Liver (tissue), 8 donors: ENCODE measurements at regions not wholly inside any gene's neighbourhood (a gene's known extent, or its start where the extent isn't known, plus 50 kb on each side); places are given as distances from the start of the nearest gene placed in this dataset.

Source experiments
- DNase-seq: peaks from one replicate; pipeline ENCODE4 v3.0.0-alpha.2; 2017; ENCODE audit warnings: low spot score
- H3K27ac ChIP-seq, 2 donors: one replicate each; pipeline ENCODE4 v1.7.0; 2013; ENCODE audit warnings: inconsistent platforms in 2 of 2, low read length in 2 of 2, control low read depth in 1 of 2, low read depth in 1 of 2, mild to moderate bottlenecking in 1 of 2
- H3K27me3 ChIP-seq, 4 donors: one replicate each; pipeline versions ENCODE4 v1.6.1 to v1.7.0; 2013; ENCODE audit warnings: low read length in 3 of 4, inconsistent platforms in 1 of 4, mild to moderate bottlenecking in 1 of 4, moderate library complexity in 1 of 4; ENCODE audit not compliant: control insufficient read depth in 4 of 4, insufficient read depth in 4 of 4
- H3K36me3 ChIP-seq, 4 donors: one replicate each; pipeline versions ENCODE4 v1.6.1 to v1.7.0; 2013; ENCODE audit warnings: low read length in 3 of 4, mild to moderate bottlenecking in 3 of 4, low read depth in 1 of 4, moderate library complexity in 1 of 4; ENCODE audit not compliant: control insufficient read depth in 4 of 4, insufficient read depth in 3 of 4
- H3K4me1 ChIP-seq, 4 donors: one replicate each; pipeline versions ENCODE4 v1.6.1 to v1.7.0; 2013; ENCODE audit warnings: low read length in 3 of 4, mild to moderate bottlenecking in 3 of 4, moderate library complexity in 1 of 4; ENCODE audit not compliant: control insufficient read depth in 4 of 4, insufficient read depth in 4 of 4
- H3K4me3 ChIP-seq, 3 donors: one replicate each; pipeline versions ENCODE4 v1.6.1 to v1.7.0; 2013; ENCODE audit warnings: low read length in 3 of 3, control low read depth in 1 of 3, low read depth in 1 of 3, mild to moderate bottlenecking in 1 of 3
- H3K9ac ChIP-seq, 2 donors: one replicate each; pipeline ENCODE4 v1.7.0; 2013; ENCODE audit warnings: low read length in 2 of 2, mild to moderate bottlenecking in 2 of 2, moderate library complexity in 2 of 2, control low read depth in 1 of 2, low read depth in 1 of 2
- H3K9me3 ChIP-seq, 4 donors: one replicate each; pipeline versions ENCODE4 v1.6.1 to v1.7.0; 2013; ENCODE audit warnings: low read length in 3 of 4; ENCODE audit not compliant: control insufficient read depth in 4 of 4
- ATF3 ChIP-seq: IDR thresholded peaks from 2 replicates; pipeline ENCODE4 v1.6.1; 2016; ENCODE audit warnings: antibody characterized with exemption
- EGR1 ChIP-seq, 2 donors: IDR thresholded peaks; 2 replicates each; pipeline ENCODE4 v1.6.1; 2016 to 2018; ENCODE audit warnings: antibody characterized with exemption in 2 of 2, low read depth in 2 of 2
- FOXA1 ChIP-seq: IDR thresholded peaks from 2 replicates; pipeline ENCODE4 v1.6.1; 2016; ENCODE audit warnings: antibody characterized with exemption
- FOXA2 ChIP-seq: IDR thresholded peaks from 2 replicates; pipeline ENCODE4 v1.6.1; 2016; ENCODE audit warnings: antibody characterized with exemption
- GABPA ChIP-seq, 2 donors: IDR thresholded peaks in 1 of 2; conservative IDR thresholded peaks in 1 of 2; 2 replicates each; pipeline ENCODE4 v1.6.1; 2016; ENCODE audit warnings: antibody characterized with exemption in 2 of 2, mild to moderate bottlenecking in 1 of 2, moderate library complexity in 1 of 2
- HNF4A ChIP-seq, 2 donors: conservative IDR thresholded peaks; 2 replicates each; pipeline ENCODE4 v1.6.1; 2016; ENCODE audit warnings: antibody characterized with exemption in 2 of 2, mild to moderate bottlenecking in 2 of 2
- HNF4G ChIP-seq: IDR thresholded peaks from 2 replicates; pipeline ENCODE4 v1.6.1; 2016; ENCODE audit warnings: antibody characterized with exemption
- JUND ChIP-seq, 2 donors: IDR thresholded peaks; 2 replicates each; pipeline ENCODE4 v1.6.1; 2016; ENCODE audit warnings: antibody characterized with exemption in 2 of 2
- MAX ChIP-seq: IDR thresholded peaks from 2 replicates; pipeline ENCODE4 v1.6.1; 2016; ENCODE audit warnings: antibody characterized with exemption
- NR2F2 ChIP-seq: IDR thresholded peaks from 2 replicates; pipeline ENCODE4 v1.6.1; 2016; ENCODE audit warnings: antibody characterized with exemption
- RAD21 ChIP-seq, 2 donors: IDR thresholded peaks; 2 replicates each; pipeline ENCODE4 v1.6.1; 2016; ENCODE audit warnings: antibody characterized with exemption in 2 of 2, mild to moderate bottlenecking in 2 of 2
- RXRA ChIP-seq, 2 donors: IDR thresholded peaks; 2 replicates each; pipeline ENCODE4 v1.6.1; 2017 to 2018; ENCODE audit warnings: antibody characterized with exemption in 2 of 2, mild to moderate bottlenecking in 1 of 2
- SP1 ChIP-seq: IDR thresholded peaks from 2 replicates; pipeline ENCODE4 v1.6.1; 2018; ENCODE audit warnings: antibody characterized with exemption, mild to moderate bottlenecking
- TAF1 ChIP-seq: conservative IDR thresholded peaks from 2 replicates; pipeline ENCODE4 v1.6.1; 2016; ENCODE audit warnings: antibody characterized with exemption, mild to moderate bottlenecking
- YY1 ChIP-seq: IDR thresholded peaks from 2 replicates; pipeline ENCODE4 v1.6.1; 2016; ENCODE audit warnings: antibody characterized with exemption, mild to moderate bottlenecking
- ZBTB33 ChIP-seq: IDR thresholded peaks from 2 replicates; pipeline ENCODE4 v1.6.1; 2016; ENCODE audit warnings: antibody characterized with exemption
- WGBS: extraction: QIAGEN DNeasy Blood & Tissue Kit; methylation state at CpG from one replicate; pipeline ENCODE4 v1.1.7; 2013; 5-methylcytosine and 5-hydroxymethylcytosine counted together
- TF ChIP-seq, protein P1 (sequence below): fragments of 150-350 bp; IDR thresholded peaks from 2 replicates; pipeline ENCODE4 v1.5.1; 2017; ENCODE audit warnings: improper control_type of control experiment, low read depth, low read length; ENCODE audit not compliant: missing input control
- TF ChIP-seq, protein P2 (sequence below): IDR thresholded peaks from 2 replicates; pipeline ENCODE4 v1.6.1; 2016; ENCODE audit warnings: antibody characterized with exemption, mild to moderate bottlenecking
- donor health status: healthy.
- donor health status: healthy.
- donor health status: healthy.
- donor health status: healthy.
- donor health status: healthy.

GRCh38 chr16:10242097-10242496 is 59.9 kb upstream of the GRIN2A start (continued):
- TF ChIP-seq RAD21 (IDR thresholded peaks at IDR 0.05), result no peak
- no peak for TF ChIP-seq SP1
- no peak for TF ChIP-seq GABPA (IDR thresholded peaks at IDR 0.05 in 1 of 2, conservative IDR thresholded peaks at IDR 0.05 in 1 of 2)
- no peak for TF ChIP-seq JUND (IDR thresholded peaks at IDR 0.05)
- TF ChIP-seq HNF4A (conservative IDR thresholded peaks at IDR 0.05), result no peak

DNA sequence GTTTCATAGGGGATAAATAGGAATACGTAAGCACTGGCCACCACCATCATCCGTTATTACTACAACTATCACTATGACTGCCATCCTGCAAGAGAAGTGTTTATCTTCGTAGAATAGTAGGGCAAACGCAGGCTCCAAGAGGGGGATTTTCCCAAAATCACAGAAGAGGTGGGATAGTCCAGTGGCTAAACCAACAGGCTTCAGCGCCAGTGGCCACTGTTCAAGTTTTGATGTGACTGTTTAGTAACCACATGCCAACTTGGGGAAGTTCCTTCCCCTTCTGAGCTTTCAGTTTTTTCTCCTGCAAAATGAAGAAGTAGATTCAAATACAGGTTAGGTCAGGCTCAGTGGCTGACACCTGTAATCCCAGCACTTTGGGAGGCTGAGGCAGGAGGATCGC is 60.7 kb upstream of the GRIN2A start:
- no peak for DNase-seq

More for the DNA sequence above, 60.7 kb upstream of the GRIN2A start:
- no peak overlapping the region for H3K9ac ChIP-seq
- no peak for TF ChIP-seq FOXA2
- TF ChIP-seq ZBTB33, result no peak
- no peak for TF ChIP-seq TAF1
- TF ChIP-seq, protein P1, sequence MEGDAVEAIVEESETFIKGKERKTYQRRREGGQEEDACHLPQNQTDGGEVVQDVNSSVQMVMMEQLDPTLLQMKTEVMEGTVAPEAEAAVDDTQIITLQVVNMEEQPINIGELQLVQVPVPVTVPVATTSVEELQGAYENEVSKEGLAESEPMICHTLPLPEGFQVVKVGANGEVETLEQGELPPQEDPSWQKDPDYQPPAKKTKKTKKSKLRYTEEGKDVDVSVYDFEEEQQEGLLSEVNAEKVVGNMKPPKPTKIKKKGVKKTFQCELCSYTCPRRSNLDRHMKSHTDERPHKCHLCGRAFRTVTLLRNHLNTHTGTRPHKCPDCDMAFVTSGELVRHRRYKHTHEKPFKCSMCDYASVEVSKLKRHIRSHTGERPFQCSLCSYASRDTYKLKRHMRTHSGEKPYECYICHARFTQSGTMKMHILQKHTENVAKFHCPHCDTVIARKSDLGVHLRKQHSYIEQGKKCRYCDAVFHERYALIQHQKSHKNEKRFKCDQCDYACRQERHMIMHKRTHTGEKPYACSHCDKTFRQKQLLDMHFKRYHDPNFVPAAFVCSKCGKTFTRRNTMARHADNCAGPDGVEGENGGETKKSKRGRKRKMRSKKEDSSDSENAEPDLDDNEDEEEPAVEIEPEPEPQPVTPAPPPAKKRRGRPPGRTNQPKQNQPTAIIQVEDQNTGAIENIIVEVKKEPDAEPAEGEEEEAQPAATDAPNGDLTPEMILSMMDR, result no peak
- no peak for TF ChIP-seq HNF4G
- no peak for TF ChIP-seq YY1
- no peak for TF ChIP-seq JUND (IDR thresholded peaks at IDR 0.05)
- TF ChIP-seq NR2F2, result no peak
- TF ChIP-seq RAD21 (IDR thresholded peaks at IDR 0.05), result no peak
- no peak for TF ChIP-seq FOXA1
- TF ChIP-seq ATF3, result no peak
- no peak for TF ChIP-seq HNF4A (conservative IDR thresholded peaks at IDR 0.05)
- TF ChIP-seq, protein P2, sequence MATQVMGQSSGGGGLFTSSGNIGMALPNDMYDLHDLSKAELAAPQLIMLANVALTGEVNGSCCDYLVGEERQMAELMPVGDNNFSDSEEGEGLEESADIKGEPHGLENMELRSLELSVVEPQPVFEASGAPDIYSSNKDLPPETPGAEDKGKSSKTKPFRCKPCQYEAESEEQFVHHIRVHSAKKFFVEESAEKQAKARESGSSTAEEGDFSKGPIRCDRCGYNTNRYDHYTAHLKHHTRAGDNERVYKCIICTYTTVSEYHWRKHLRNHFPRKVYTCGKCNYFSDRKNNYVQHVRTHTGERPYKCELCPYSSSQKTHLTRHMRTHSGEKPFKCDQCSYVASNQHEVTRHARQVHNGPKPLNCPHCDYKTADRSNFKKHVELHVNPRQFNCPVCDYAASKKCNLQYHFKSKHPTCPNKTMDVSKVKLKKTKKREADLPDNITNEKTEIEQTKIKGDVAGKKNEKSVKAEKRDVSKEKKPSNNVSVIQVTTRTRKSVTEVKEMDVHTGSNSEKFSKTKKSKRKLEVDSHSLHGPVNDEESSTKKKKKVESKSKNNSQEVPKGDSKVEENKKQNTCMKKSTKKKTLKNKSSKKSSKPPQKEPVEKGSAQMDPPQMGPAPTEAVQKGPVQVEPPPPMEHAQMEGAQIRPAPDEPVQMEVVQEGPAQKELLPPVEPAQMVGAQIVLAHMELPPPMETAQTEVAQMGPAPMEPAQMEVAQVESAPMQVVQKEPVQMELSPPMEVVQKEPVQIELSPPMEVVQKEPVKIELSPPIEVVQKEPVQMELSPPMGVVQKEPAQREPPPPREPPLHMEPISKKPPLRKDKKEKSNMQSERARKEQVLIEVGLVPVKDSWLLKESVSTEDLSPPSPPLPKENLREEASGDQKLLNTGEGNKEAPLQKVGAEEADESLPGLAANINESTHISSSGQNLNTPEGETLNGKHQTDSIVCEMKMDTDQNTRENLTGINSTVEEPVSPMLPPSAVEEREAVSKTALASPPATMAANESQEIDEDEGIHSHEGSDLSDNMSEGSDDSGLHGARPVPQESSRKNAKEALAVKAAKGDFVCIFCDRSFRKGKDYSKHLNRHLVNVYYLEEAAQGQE, result no peak
- no peak for TF ChIP-seq EGR1 (IDR thresholded peaks at IDR 0.05; ENCODE audit: low read depth in 2 of 2)
- TF ChIP-seq RXRA (IDR thresholded peaks at IDR 0.05), result no peak
- TF ChIP-seq GABPA (IDR thresholded peaks at IDR 0.05 in 1 of 2, conservative IDR thresholded peaks at IDR 0.05 in 1 of 2), result no peak
- TF ChIP-seq MAX, result no peak
- TF ChIP-seq SP1, result no peak
- H3K27me3 ChIP-seq, result no peaks in the 10 kb centered on the region
- H3K4me3 ChIP-seq, result no peak overlapping the region
- 90% methylated on average over 6 of the region's 6 CpGs for WGBS
- no peaks in the 10 kb centered on the region for H3K9me3 ChIP-seq
- no peaks in the 10 kb centered on the region for H3K36me3 ChIP-seq
- no peaks in the 10 kb centered on the region for H3K4me1 ChIP-seq
- H3K27ac ChIP-seq, result no peak overlapping the region
